ENCODE measurements at regions not wholly inside any gene's neighbourhood (a gene's known extent, or its start where the extent isn't known, plus 50 kb on each side); places are given as distances from the start of the nearest gene placed in this dataset.
"Not testable (repeated sequence)": the region's sequence is repeated elsewhere in the genome, so short reads cannot be mapped to it uniquely, and the experiment has no call there.

DNA sequence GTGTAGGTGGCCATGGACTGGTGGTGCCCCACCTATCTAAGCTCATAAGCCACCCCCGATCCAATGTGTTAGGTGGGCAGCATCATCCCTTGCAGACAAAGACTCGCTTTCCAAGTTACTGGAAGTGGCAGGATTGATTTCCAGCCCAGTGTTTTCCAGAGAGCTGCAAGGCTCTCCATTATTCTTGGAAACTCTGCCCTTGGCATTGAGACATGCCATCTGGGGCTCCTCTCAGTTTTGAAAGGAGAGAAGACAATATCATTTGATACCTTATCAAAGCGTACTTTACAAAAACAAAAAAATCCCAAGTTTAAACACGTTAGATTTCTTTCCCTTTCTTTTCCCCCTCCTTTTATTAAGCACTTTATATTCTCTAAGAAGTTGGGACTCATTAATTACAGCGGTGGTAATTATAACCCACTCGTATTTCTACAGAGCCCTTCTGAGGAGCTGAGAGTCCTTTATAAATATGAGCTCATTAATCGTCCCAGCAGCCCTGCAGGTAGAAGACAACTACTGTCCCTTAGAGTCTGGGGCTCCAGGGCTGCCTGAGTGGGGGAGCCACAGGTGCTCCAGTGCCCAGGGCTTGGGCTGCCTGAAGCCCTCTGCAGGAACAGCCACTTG lies 226.1 kb downstream of the TLE3 start:
- no peak for DNase-seq (ENCODE audit: low spot score)

DNA sequence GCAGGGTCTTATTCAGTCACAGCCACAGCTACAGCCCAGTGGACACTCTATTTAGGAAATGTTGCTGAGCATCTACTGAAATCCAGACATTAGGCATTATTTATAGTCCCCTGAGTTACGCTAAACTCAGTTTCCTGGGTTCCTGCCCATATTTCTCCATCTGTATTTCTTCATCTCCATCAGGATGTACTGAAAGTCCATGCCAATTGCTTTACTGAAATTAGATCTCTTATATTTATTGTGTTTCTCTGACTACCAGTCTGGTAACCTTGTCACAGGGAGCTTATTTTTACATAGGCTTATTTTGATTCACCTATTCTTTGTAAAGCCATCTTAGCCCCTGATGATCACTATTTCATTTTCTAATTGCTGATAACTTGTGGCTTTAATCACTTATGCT lies 223.9 kb downstream of the TLE3 start:
- DNase-seq (ENCODE audit: low spot score): no peak

DNA sequence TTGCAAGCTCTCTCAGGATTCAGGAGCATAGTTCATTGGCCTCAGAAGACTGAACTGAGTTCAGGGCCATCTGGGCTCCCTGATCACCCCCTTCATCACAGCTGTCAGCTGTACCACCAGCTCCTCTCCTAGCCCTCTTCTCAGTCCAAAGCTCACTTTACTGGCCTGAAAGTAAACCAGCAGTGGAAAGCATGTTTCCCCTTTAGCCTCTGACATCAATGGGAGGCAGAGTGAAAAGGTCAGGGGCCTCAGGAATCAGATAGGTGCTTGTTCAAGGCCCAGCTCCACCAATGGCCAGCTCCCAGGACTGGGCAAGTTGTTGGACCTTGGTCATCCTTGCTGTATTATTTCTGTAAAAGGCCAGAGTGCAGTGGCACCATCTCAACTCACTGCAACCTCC lies 223.4 kb downstream of the TLE3 start:
- DNase-seq (ENCODE audit: low spot score): no peak

DNA sequence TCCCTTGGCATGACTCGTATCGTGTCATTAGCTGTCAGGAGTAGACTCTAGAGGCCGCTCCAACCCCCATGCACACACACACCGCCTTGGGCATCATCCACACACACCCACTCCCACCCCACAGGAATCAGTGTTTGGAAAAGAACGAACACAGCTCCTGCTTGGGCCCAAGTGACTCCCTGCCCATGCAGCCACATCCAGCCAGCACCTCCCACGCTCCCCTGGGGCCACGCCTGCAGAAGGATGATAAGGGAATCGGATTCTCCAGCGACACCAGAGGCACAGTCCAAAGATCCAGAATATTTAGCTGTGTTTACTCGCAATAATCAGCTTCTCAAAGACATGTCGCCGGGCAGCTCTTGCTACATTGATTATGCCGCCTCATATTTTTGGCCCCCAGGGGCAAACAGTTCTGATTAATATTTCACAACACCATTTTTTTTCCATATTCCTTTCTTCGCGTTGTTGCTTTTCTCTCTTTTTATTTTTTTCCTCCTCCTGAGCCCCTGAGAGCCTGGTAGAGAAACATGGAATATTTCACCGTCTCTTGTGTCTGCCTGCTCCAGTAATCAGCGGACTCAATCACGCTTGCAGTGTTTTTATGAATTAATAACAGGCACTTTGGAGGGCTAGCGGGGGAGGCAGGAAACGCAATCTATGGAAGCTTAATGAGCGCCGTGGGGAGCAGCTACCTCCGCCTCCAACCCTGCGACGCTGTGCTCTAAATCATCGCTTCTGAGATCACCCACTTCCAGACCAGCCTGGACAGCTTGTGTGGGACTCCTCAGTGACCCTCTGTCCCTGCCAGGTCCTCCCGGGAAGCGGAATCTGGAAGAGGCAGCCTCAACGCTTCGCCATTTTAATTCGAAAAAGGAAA lies 221.4 kb downstream of the TLE3 start:
- DNase-seq (ENCODE audit: low spot score): no peak

DNA sequence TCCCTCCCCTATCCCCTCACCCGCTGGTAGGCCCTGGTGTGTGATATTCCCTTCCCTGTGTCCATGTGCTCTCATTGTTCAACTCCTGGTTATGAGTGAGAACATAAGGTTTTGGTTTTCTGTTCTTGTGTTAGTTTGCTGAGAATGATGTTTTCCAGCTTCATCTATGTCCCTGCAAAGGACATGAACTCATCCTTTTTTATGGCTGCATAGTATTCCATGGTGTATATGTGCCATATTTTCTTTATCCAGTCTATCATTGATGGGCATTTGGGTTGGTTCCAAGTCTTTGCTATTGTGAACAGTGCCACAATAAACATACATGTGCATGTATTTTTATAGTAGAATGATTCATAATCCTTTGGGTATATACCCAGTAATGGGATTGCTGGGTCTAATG lies 217.8 kb downstream of the TLE3 start:
- not testable (repeated sequence) for DNase-seq (ENCODE audit: low spot score)

DNA sequence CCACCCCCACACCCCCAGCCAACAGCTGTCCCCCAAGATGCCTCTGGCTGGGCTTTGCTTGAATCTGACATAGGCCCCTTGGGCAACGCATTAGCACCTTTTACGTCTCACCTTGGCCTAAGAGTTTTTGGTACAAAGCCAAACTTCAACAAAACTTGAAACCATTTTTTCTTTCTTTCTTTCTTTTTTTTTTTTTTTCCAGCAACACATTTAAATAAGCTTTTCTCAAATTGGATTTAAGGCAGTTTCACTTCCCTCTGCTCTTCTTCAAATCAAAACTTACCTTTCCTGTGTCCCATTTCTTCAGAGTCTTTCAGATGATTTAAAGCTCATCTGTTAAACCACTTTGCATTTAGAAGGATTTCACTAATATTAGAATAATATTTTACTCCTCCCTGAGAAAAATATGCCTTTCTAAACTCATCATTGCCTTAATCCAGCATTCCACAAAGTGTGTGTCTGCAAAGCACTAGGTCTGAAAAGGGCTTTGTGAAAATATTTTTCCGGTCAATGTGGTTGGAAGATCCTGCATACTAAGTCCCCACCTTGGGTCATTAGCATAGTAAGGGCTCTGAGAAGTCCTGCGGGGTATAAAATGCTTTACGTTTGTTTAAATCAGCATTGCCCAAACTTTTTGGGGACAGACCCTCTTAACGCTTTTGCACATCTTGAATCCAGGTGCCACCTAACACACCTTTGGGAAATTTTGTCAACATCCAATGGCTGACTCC lies 217.0 kb downstream of the TLE3 start:
- DNase-seq (ENCODE audit: low spot score): no peak

DNA sequence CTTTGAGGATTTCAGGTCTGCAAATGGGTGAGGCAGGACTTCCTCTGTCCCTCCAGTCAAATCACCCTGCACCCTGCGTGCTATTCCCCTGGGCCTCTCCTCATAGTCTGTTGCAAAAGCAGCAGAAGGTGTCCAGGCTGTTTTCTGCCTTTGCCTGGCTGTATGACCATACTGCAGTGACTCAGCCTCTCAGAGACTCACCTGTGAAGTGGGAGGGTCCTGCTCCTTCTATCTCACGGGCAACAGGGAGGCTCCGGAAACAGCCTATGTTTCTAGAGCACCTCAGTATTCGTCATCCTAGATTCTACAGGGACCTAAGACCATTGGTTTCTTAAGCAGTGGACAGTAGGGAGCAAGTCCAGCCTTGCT lies 216.4 kb downstream of the TLE3 start:
- DNase-seq (ENCODE audit: low spot score): no peak

DNA sequence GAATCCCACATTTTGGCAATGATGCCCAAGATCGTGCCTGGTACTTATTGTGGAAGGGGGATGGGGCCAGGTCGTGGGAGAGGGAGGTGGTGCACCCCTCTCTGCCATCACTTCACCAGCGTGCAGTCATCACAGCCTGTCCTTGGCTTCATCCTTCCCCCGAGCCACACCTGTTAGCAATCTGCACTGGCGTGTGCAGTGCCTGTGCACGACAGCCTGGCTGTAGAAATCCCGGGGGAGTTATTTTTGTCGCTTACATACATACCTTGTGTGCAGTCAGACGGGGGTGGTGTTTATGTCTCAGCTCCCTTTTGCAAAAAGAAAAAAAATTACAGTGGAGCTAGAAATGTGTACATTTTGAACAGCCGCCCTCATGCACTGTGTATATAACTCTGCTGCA lies 216.0 kb downstream of the TLE3 start:
- DNase-seq (ENCODE audit: low spot score): no peak

DNA sequence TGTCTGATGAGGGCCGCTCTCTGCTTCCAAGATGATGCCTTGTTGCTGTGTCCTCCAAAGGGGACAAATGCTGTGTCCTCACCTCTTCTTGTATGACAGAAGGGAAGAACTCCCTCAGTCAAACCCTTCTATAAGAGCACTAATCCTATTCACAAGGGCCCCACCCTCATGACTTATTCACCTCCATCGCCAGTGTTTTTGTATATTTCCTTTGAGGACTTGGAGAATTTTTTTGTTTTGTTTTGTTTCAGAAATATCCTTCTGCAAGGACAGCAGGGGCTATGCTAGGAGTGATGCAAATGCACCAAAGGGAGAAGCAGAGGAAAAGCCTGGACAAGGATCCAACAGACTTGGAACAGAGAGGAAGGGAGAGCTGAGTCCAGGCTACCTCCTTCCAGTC lies 214.4 kb downstream of the TLE3 start:
- no peak for DNase-seq (ENCODE audit: low spot score)

DNA sequence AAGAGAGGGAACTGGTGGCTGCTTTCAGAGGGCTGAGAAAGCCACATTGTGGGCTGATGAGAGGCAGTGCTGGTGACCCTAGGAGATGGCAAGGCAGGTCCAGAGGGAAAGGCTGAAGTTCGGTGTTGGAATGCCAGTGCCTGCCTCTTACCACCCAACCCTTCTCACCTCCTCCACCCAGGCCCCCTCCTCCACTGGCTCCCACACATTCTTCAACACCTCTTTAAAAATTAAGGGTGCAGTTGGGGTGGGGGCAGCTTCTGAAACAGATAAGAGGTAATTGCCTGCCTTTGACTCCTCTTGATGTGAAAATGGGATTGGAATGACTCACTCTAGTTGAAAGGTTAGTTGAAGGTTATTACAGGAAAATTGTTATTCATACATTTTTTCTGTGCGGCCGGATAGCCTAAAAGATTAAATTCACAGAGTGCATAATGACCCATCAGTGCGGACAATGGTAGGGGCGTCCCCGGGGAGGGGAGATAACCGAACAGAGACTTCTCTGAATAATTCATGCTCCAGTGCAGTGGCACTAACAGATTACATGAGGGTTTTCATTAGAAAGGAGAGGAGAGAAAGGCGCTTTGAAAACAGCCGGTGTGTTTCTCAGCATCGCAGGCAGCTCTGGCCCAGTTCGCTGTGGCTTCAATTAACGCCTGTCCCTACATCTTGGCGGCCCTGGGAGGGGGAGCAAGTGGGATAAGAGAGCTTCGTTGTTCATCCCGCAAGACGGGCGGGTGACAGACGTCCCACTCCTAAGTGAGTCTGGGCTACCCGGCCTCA lies 212.4 kb downstream of the TLE3 start:
- DNase-seq (ENCODE audit: low spot score): no peak

DNA sequence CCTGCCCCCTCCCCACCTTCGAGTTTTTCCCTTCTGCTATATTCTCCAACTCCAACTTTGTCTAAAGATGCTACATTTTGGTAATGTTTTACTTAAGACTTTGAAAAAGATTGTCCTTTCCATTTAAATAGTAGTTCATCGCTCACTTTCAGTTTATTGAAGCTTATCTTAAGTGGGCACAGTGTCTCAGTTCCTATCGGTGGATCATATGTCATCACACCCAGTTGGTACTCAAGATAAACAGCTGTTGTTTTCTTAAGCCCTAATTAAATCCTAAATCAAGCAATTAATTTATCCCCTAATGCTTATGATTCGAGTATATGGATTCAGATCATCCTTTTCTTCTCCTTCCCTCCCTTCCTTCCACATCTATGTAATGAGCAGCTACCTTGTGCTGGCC lies 210.7 kb downstream of the TLE3 start:
- no peak for DNase-seq (ENCODE audit: low spot score)

DNA sequence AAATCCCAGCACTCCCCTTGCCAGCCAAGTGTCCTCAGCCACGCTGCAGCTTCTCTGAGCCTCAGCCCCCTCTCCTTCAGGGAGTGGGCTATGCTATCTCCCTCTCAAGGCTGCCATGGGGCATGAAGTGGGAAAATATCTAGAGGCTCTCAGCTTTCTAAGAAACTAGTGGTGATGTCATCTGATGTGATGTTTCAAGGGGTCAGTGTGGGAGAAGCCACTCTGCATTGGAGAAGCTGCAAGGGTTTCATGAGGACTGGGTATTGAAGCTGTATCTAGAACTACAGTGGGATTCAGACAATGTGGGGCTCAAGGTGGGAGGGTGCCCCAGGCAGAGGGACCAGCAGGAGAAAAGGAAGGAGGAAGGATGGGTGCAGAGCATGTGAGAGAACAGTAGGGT lies 210.2 kb downstream of the TLE3 start:
- DNase-seq (ENCODE audit: low spot score): no peak

DNA sequence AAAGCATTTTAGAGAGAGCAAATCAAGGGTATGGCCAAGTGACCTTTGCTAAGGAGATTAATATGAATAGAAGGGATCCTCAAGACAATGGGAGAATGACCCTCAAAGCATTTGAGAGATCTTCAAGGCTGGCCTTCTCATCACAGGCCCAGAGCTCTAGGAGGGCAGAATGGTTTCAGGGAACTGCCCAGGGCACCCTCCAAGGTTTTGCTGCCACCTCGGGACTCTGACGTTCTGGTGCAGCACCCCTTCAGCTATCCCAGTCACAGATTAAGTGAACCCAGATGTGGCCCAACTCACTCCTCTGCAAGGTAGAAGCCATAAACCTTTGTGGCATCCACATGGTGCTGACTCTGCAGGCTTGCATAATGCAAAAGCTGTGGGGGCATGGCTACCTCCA lies 209.3 kb downstream of the TLE3 start:
- no peak for DNase-seq (ENCODE audit: low spot score)

DNA sequence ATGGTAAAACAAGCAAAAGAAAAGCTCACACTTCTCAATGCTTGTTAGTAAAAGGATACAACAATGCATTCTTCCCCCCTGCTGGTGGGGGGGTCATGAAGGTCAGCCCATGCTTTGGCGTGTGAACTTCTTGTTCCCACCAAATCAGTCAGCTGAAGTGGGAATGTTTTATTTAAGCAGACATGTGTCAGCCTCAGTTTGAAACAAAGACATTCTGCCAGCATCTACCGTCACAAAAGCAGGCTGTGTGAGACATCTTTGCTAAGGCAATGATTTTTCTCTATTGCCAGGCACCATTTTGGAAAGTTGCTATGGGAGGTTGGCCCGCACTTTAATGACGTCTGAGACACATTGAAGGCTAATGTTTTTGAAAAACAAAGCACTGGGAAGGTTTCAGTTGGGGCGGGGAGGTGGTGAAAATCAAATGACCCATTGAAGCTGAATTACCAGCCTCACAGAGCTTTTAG lies 206.6 kb downstream of the TLE3 start:
- no peak for DNase-seq (ENCODE audit: low spot score)

DNA sequence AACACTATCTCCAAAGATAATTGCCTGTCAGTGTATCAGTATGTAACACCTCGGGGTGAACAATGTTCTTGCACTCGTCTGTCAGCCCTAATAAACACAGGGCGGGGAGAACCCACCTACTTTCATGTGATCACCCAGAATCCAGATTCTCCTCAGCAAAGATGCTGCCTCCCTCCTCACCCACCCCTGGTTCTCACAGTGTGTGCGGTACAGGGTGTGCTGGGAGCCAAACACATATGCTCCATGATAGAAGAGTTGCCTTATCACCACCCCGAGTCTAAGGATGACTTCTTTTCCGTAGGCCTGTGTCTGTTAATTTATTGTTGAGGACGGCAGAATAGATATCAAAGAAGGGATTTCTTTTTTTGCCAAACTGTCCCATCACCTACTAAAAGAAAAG lies 206.1 kb downstream of the TLE3 start:
- no peak for DNase-seq (ENCODE audit: low spot score)

DNA sequence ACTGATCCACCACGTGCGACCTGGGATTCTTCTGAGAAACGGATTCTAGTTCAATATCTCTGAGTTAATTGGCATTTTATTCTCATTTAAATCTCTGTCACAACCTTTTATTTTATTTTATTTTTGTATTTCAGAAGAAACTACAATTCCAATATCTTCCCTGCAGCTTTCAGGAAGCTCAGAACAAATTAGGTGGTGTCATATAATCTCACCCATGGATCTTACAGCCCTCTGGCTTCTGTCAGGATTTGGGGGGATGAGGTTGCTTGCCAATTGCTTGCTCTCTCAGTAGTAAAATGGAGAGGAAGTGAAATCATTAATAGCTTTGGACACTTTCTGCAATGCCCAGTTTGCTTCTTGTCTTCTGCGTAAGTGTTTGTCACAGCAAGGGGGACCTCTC lies 205.4 kb downstream of the TLE3 start:
- no peak for DNase-seq (ENCODE audit: low spot score)

DNA sequence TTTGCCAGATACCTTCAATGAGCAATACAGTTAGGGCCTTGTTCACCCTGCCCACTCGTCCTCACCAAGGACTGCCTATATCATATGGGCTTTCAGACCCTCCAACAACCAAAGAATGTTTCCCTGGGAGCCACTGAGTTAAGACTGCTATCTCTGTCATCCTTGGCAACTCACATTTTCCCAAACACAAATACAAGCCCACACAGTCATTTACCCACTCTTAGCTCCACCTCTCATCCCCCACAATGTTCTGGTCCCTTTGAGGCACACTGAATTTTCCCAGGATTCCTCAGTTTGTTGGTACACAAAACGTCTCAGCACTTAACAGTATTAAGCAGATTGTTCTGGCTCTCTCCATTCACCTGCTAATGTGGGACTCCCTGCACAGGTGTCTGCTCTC lies 204.6 kb downstream of the TLE3 start:
- DNase-seq (ENCODE audit: low spot score): no peak

DNA sequence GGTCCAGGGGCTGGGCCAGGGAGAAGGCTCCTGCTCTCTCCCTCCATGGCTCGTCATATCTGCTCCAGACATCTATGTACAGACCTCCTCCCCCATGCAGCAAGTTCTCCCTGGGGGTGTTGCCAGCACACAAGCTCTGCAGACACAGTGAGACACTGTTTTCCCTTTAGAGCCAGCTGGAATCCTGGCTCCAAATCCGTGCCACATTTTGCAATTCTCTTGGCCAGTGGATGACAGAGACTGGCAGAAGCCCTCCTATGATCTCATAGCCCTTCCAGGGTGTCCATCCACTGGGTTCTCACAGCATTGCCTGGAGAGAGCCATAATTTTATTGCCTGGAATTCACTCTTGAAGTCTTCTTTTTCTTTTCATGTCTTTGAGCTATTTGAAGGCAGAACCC lies 203.9 kb downstream of the TLE3 start:
- no peak for DNase-seq (ENCODE audit: low spot score)

DNA sequence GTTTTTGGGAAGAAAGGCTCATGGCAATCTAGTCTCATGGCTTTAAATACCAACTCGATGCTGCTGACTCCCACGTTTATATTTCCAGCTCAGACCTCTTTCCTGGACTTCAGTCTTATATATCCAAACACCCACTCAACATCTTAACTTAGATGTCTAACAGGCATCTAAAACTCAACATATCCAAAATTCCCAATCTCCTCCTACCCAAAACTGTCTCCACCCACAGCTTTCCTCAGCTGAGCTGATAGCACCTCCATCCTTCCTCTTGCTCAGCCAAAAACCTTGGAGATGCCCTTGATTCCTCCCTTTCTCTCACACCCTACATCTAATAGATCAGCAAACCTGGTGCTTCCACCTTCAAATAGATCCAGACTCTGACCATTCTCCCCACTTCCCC lies 202.5 kb downstream of the TLE3 start:
- no peak for DNase-seq (ENCODE audit: low spot score)

DNA sequence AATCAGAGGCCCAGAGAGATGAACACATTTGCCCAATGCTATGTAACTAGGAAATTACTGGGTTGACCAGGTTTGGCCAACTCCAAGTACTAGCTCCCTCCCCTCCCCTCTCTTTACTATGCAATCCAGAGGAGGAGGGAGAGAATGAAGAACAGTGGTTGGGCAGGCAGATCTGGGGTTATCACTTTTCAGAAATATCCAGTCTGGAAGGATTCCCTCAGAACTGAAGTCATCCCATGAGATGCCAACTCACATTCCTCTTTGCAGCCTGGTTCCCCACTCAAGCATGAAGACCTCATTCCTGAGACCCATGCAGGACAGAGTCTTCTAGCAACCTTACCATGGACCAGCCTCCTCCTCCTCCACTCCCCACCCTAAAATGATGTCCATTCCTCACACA lies 201.1 kb downstream of the TLE3 start:
- no peak for DNase-seq (ENCODE audit: low spot score)

DNA sequence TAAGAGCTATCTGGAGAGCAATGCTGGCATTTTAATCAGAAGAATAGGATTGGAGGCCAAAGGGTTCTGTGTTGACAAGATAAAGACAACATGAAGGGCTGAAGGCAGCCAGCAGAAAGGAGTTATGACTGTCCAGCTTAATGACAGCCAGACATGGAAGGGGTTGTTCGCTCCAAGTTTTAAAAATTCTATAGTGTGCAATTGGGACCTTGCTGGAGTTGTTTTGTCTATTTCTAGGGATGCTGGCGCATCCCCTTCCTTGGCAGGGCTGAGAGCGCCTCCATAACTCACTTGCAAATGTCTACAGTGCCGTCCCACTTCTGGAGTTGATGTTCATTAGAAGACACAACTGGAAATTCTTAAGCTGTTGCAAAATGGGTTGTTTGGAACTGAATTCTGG lies 200.7 kb downstream of the TLE3 start:
- no peak for DNase-seq (ENCODE audit: low spot score)

DNA sequence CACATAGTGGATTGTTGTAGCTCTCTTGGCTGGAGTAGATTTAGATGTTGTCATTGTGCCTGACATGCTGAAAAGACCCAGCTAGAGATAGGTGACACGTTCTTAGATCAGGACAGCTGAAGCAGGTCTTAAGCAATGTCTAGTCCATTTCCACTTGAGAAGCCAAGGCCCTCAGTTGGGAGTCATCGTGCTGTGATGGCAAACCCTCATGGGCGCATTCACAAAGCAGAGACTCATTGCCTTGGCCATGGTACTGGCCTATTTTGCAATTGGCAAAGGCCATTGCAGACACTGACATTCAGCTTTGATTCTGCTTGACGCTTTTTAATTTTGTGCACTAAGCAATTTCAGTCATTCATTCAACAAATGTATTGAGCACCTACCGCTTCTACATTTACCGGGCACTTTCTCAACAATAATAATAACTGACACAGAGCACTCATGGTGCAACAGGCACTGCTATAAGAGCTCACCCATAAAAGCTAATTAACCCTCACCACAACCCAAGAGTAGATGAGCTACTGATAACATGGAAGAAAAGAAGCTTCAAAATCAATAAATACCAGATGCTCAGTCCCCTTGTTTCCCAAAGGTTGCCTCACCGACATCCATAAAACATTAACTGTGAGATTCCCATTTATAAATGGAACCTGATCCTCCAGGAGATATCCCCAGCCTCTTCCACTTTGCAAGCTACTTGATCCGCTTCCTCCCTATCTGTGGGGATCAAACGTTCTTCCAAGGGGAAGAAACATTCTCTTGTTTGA lies 200.1 kb downstream of the TLE3 start:
- no peak for DNase-seq (ENCODE audit: low spot score)
